ENCODE measurements at regions not wholly inside any gene's neighbourhood (a gene's known extent, or its start where the extent isn't known, plus 50 kb on each side); places are given as distances from the start of the nearest gene placed in this dataset.
A peak's percentile ranks its signal among the peaks of the same experiment; 100 is the strongest.
"Not testable (repeated sequence)": the region's sequence is repeated elsewhere in the genome, so short reads cannot be mapped to it uniquely, and the experiment has no call there.

GRCh38 chr5:99272576-99272975 is 343.8 kb upstream of the CHD1 start:
- no peak for DNase-seq

- no peak for DNase-seq
Observed at GRCh38 chr5:99258819-99259218, 330.0 kb upstream of the CHD1 start.

- DNase-seq, result no peak
Observed at GRCh38 chr5:99248066-99248465, 319.3 kb upstream of the CHD1 start.

GRCh38 chr5:99247346-99247745 is 318.5 kb upstream of the CHD1 start:
- DNase-seq, result no peak

- DNase-seq, result no peak
Observed at GRCh38 chr5:99243111-99243510, 314.3 kb upstream of the CHD1 start.

- no peak for DNase-seq
Observed at GRCh38 chr5:99239826-99240360, 311.1 kb upstream of the CHD1 start.

GRCh38 chr5:99191206-99191745 is 262.5 kb upstream of the CHD1 start:
- no peak for DNase-seq

- DNase-seq, result no peak
Observed at GRCh38 chr5:99187611-99188010, 258.8 kb upstream of the CHD1 start.

GRCh38 chr5:99179206-99179605 is 250.4 kb upstream of the CHD1 start:
- no peak for DNase-seq

- DNase-seq, result no peak
Observed at GRCh38 chr5:99177796-99178195, 249.0 kb upstream of the CHD1 start.

- no peak for DNase-seq
Observed at GRCh38 chr5:99176186-99176585, 247.4 kb upstream of the CHD1 start.

GRCh38 chr5:99169309-99169708 is 240.5 kb upstream of the CHD1 start:
- no peak for DNase-seq

- not testable (repeated sequence) for DNase-seq
Observed at GRCh38 chr5:99161538-99161937, 232.7 kb upstream of the CHD1 start.

- no peak for DNase-seq
Observed at GRCh38 chr5:99156688-99157087, 227.9 kb upstream of the CHD1 start.

- not testable (repeated sequence) for DNase-seq
Observed at GRCh38 chr5:99143283-99143795, 214.5 kb upstream of the CHD1 start.

- no peak for DNase-seq
Observed at GRCh38 chr5:99141534-99142128, 212.8 kb upstream of the CHD1 start.

- DNase-seq, result no peak
Observed at GRCh38 chr5:99138911-99139310, 210.1 kb upstream of the CHD1 start.

- DNase-seq, result no peak
Observed at GRCh38 chr5:99133921-99134320, 205.1 kb upstream of the CHD1 start.

GRCh38 chr5:99129768-99130501 is 201.1 kb upstream of the CHD1 start:
- no peak for DNase-seq

GRCh38 chr5:99122976-99123375 is 194.2 kb upstream of the CHD1 start:
- DNase-seq, result no peak

- no peak for DNase-seq
Observed at GRCh38 chr5:99119326-99119725, 190.5 kb upstream of the CHD1 start.

- no peak for DNase-seq
Observed at GRCh38 chr5:99116526-99116925, 187.7 kb upstream of the CHD1 start.

GRCh38 chr5:99109894-99110293 is 181.1 kb upstream of the CHD1 start:
- DNase-seq, result no peak

- peak; percentile 8 for DNase-seq
Observed at GRCh38 chr5:99105216-99105615, 176.4 kb upstream of the CHD1 start.

Measured in NCI-H1105 treated with DMSO at 0.1 percent for 48 hours (cell line).